Activated CD8-positive, alpha-beta T cell treated with anti-CD3 and anti-CD28 coated beads for 36 hours (primary cell): ENCODE measurements at regions not wholly inside any gene's neighbourhood (a gene's known extent, or its start where the extent isn't known, plus 50 kb on each side); places are given as distances from the start of the nearest gene placed in this dataset.

Source experiments
- ATAC-seq: fragments of 200-7000 bp; cut with Tn5 transposase; one replicate; pipeline ENCODE4 v1.10.0; 2021; ENCODE audit warnings: mild to moderate bottlenecking, moderate library complexity
- CTCF ChIA-PET: fragments of 350-600 bp; sonication (Branson Sonifier 250); formaldehyde crosslinking; loops from one replicate; lab custom pipeline; 2021; ENCODE audit warnings: antibody characterized with exemption; lab: Charles Lee
- POLR2A ChIA-PET: fragments of 350-600 bp; sonication (Branson Sonifier 250); formaldehyde crosslinking; loops from one replicate; lab custom pipeline; 2021; ENCODE audit warnings: antibody characterized with exemption; lab: Charles Lee
- DNase-seq: peaks from one replicate; pipeline ENCODE4 v3.0.0-alpha.2; 2020
- H3K27ac Mint-ChIP-seq: one replicate; pipeline ENCODE4 v1.8.0; 2021; ENCODE audit warnings: mild to moderate bottlenecking, mixed read lengths
- H3K27me3 Mint-ChIP-seq: one replicate; pipeline ENCODE4 v1.8.0; 2021; ENCODE audit warnings: mixed read lengths
- H3K36me3 Mint-ChIP-seq: one replicate; pipeline ENCODE4 v1.8.0; 2021; ENCODE audit warnings: low read depth, mixed read lengths
- H3K4me1 Mint-ChIP-seq: one replicate; pipeline ENCODE4 v1.8.0; 2021; ENCODE audit warnings: low read depth, mixed read lengths
- H3K4me3 Mint-ChIP-seq: one replicate; pipeline ENCODE4 v1.8.0; 2021; ENCODE audit warnings: mild to moderate bottlenecking, moderate library complexity, mixed read lengths
- H3K9me3 Mint-ChIP-seq: one replicate; pipeline ENCODE4 v1.8.0; 2021; ENCODE audit warnings: mixed read lengths
- CTCF ChIP-seq: fragments of 200-600 bp; IDR thresholded peaks from one replicate; pipeline ENCODE4 v1.8.0; 2022; ENCODE audit warnings: antibody characterized with exemption, mild to moderate bottlenecking
- intact Hi-C: fragments of 100-400 bp; cut with micrococcal nuclease; formaldehyde crosslinking; loops from one replicate; pipeline ENCODE4 v1.10.0; 2022

DNA sequence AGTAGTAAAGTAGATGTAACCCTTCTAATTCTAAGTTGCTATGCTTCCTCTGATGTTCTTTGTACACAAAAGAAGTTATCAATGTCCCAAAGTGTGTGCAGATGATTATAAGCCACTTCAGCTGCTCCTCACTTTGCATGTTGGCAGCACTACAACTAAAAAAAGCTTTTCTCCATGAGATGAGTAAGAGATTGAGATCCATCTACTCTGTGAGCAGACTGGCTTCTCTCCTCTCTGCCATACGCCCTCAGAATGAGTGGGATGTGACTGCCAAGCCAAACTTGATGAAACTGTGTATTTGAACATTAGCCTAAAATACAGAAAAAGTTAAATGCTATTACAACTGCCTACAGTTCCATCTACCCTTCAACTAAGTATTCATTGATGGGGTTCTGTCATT lies 102.9 kb upstream of the ETV1 start:
- Mint-ChIP-seq H3K9me3 (no peaks in the 10 kb centered on the region), H3K27me3 (no peaks in the 10 kb centered on the region), H3K27ac (no peak overlapping the region), H3K4me1 (no peaks in the 10 kb centered on the region), H3K4me3 (no peak overlapping the region), H3K36me3 (no peaks in the 10 kb centered on the region)
- no peak for TF ChIP-seq CTCF
- intact Hi-C loops, result no loop called here
- ATAC-seq (no peak), DNase-seq (no peak)
- ChIA-PET CTCF (interaction anchor here (1.0 kb wide), 1 partner anchor 52 kb away, joined by 3 read pairs; no protein-coding TSS in a partner anchor), POLR2A (no interaction called here)

DNA sequence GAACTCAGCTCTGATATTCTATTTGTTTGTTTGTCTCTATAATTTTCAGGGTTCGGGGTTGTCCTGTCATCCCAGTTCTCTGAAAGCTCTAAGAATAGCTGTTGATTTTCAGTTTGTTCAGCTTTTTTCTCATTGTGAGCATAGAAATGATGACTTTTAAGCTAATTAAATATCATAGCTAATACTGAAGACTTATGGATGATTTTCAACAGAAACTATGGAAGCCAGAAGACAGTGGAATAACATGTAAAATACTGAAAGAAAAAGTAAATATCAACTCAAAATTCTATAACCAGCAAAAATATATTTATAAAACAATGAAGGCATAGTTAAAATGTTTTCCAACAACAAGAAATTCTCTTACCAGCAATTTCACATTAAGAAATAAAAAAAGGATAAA lies 96.4 kb upstream of the ETV1 start:
- H3K4me1 Mint-ChIP-seq, result no peaks in the 10 kb centered on the region
- no peaks in the 10 kb centered on the region for H3K27me3 Mint-ChIP-seq
- POLR2A ChIA-PET, result no interaction called here
- H3K9me3 Mint-ChIP-seq, result peaks cover 7% of the 10 kb centered on the region
- no peak for DNase-seq
- no peak for TF ChIP-seq CTCF
- CTCF ChIA-PET, result no interaction called here
- ATAC-seq, result no peak
- no peak overlapping the region for H3K4me3 Mint-ChIP-seq
- H3K36me3 Mint-ChIP-seq, result no peaks in the 10 kb centered on the region
- intact Hi-C loops, result no loop called here
- no peak overlapping the region for H3K27ac Mint-ChIP-seq

GRCh38 chr7:14083761-14084160 lies 94.3 kb upstream of the ETV1 start:
- no peaks in the 10 kb centered on the region for H3K27me3 Mint-ChIP-seq

DNA sequence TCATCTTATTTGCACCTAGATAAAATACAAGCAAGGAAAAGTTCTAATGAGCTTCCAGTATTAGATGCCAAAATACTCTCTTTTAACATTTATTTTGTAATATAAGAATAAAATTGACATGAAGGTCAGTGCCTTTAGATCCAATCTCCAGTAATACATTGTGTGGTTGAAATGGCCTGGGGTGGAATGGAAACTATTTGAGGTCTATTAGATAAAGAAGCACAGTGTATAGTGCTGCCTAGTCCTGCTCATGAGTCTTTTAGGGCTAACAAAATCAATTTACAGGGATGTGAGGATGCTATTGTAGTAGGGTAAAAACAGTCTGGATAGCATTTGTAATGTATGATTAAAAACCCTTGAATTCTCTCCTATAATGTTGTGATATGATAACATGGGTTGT lies 84.5 kb upstream of the ETV1 start:
- Mint-ChIP-seq H3K27me3 (no peaks in the 10 kb centered on the region), H3K4me3 (no peak overlapping the region), H3K27ac (no peak overlapping the region), H3K9me3 (peaks cover 1% of the 10 kb centered on the region), H3K4me1 (no peaks in the 10 kb centered on the region), H3K36me3 (no peaks in the 10 kb centered on the region)
- ATAC-seq, result no peak
- ChIA-PET CTCF (no interaction called here), POLR2A (no interaction called here)
- intact Hi-C loops, result no loop called here
- no peak for TF ChIP-seq CTCF
- DNase-seq, result no peak

More at GRCh38 chr7:14083761-14084160, 94.3 kb upstream of the ETV1 start:
- intact Hi-C loops, result no loop called here
- no peaks in the 10 kb centered on the region for H3K4me1 Mint-ChIP-seq
- ATAC-seq, result no peak
- no peak overlapping the region for H3K4me3 Mint-ChIP-seq
- peaks cover 7% of the 10 kb centered on the region for H3K9me3 Mint-ChIP-seq
- TF ChIP-seq CTCF, result no peak
- CTCF ChIA-PET, result no interaction called here
- POLR2A ChIA-PET, result no interaction called here
- no peak for DNase-seq
- H3K27ac Mint-ChIP-seq, result no peak overlapping the region
- H3K36me3 Mint-ChIP-seq, result no peaks in the 10 kb centered on the region

DNA sequence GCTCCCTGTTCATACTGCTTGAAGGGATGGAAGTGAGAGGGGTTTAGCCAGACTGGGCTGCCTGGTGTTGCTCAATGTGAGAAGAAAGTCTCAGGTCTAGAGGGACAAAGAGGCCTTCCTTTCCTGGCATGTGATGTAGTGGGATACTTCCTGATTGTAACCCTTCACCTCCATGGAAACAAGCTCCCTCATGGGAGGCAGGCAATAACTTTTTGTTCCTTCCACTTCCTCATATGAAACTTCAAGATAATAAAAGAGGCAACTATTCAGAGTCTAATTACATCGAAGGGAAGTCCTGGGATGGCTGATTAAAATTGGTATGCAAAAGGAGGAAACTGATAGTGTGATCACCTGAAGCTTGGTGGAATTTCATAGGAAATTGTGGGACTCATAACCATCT lies 84.1 kb upstream of the ETV1 start:
- Mint-ChIP-seq H3K4me3 (no peak overlapping the region), H3K36me3 (no peaks in the 10 kb centered on the region), H3K4me1 (no peaks in the 10 kb centered on the region), H3K27me3 (no peaks in the 10 kb centered on the region), H3K9me3 (peaks cover 1% of the 10 kb centered on the region), H3K27ac (no peak overlapping the region)
- no peak for TF ChIP-seq CTCF
- intact Hi-C loops, result no loop called here
- ATAC-seq (no peak), DNase-seq (no peak)
- POLR2A ChIA-PET, result no interaction called here
- CTCF ChIA-PET, result no interaction called here
